ENCODE measurements at regions not wholly inside any gene's neighbourhood (a gene's known extent, or its start where the extent isn't known, plus 50 kb on each side); places are given as distances from the start of the nearest gene placed in this dataset.

- Histone ChIP-seq H3K27me3 (ENCODE audit: insufficient read depth, low read length) (no peaks in the 10 kb centered on the region), H3K4me2 (ENCODE audit: low read length) (no peak overlapping the region), H3K9me3 (ENCODE audit: insufficient read depth, low read depth, low read length) (peaks cover 23% of the 10 kb centered on the region), H3K36me3 (ENCODE audit: insufficient read depth, low read length) (no peaks in the 10 kb centered on the region), H3K9ac (ENCODE audit: low read length) (no peak overlapping the region), H3K4me3 (ENCODE audit: insufficient read depth, low read depth, low read length) (no peak overlapping the region), H3K27ac (ENCODE audit: low read depth, low read length) (no peak overlapping the region), H3K4me1 (ENCODE audit: insufficient read depth, low read length) (no peaks in the 10 kb centered on the region), H4K20me1 (ENCODE audit: insufficient read depth, low read length) (no peaks in the 10 kb centered on the region), H2AFZ (ENCODE audit: low read depth, low read length) (no peak overlapping the region), H3K79me2 (ENCODE audit: insufficient read depth, low read length) (no peaks in the 10 kb centered on the region)
- Mint-ChIP-seq H3K4me3 (ENCODE audit: unreplicated experiment) (no peak overlapping the region), H3K9me3 (ENCODE audit: unreplicated experiment) (peaks cover 19% of the 10 kb centered on the region), H3K27ac (ENCODE audit: unreplicated experiment) (no peak overlapping the region), H3K27me3 (ENCODE audit: low read depth, unreplicated experiment) (no peaks in the 10 kb centered on the region), H3K36me3 (ENCODE audit: low read depth, unreplicated experiment) (peaks cover 4% of the 10 kb centered on the region), H3K4me1 (ENCODE audit: low read depth, unreplicated experiment) (no peaks in the 10 kb centered on the region)
- FAIRE-seq, result no peak
- TF ChIP-seq EZH2 (IDR thresholded peaks at IDR 0.05; ENCODE audit: insufficient read depth, low read length), result no peak
- TF ChIP-seq CTCF (IDR thresholded peaks at IDR 0.05; ENCODE audit: insufficient read depth, low read depth, low read length), result no peak
- DNase-seq (ENCODE audit: low read depth), result no peak
Measured at GRCh38 chr15:25186411-25186810, 231.6 kb downstream of the SNRPN start.

- Histone ChIP-seq H3K9me3 (ENCODE audit: insufficient read depth, low read depth, low read length) (peaks cover 27% of the 10 kb centered on the region), H4K20me1 (ENCODE audit: insufficient read depth, low read length) (no peaks in the 10 kb centered on the region), H2AFZ (ENCODE audit: low read depth, low read length) (no peak overlapping the region), H3K27me3 (ENCODE audit: insufficient read depth, low read length) (no peaks in the 10 kb centered on the region), H3K4me1 (ENCODE audit: insufficient read depth, low read length) (no peaks in the 10 kb centered on the region), H3K4me2 (ENCODE audit: low read length) (no peak overlapping the region), H3K9ac (ENCODE audit: low read length) (no peak overlapping the region), H3K27ac (ENCODE audit: low read depth, low read length) (no peak overlapping the region), H3K36me3 (ENCODE audit: insufficient read depth, low read length) (no peaks in the 10 kb centered on the region), H3K79me2 (ENCODE audit: insufficient read depth, low read length) (no peaks in the 10 kb centered on the region), H3K4me3 (ENCODE audit: insufficient read depth, low read depth, low read length) (no peak overlapping the region)
- peaks cover 24% of the 10 kb centered on the region for H3K9me3 Mint-ChIP-seq (ENCODE audit: unreplicated experiment)
- peaks cover 4% of the 10 kb centered on the region for H3K36me3 Mint-ChIP-seq (ENCODE audit: low read depth, unreplicated experiment)
- no peak overlapping the region for H3K27ac Mint-ChIP-seq (ENCODE audit: unreplicated experiment)
- DNase-seq (ENCODE audit: low read depth) (no peak), FAIRE-seq (no peak)
- H3K4me1 Mint-ChIP-seq (ENCODE audit: low read depth, unreplicated experiment), result no peaks in the 10 kb centered on the region
- TF ChIP-seq EZH2 (IDR thresholded peaks at IDR 0.05; ENCODE audit: insufficient read depth, low read length) (no peak), CTCF (IDR thresholded peaks at IDR 0.05; ENCODE audit: insufficient read depth, low read depth, low read length) (no peak)
- no peak overlapping the region for H3K4me3 Mint-ChIP-seq (ENCODE audit: unreplicated experiment)
- H3K27me3 Mint-ChIP-seq (ENCODE audit: low read depth, unreplicated experiment), result no peaks in the 10 kb centered on the region
Measured at GRCh38 chr15:25186906-25187645, 232.3 kb downstream of the SNRPN start.

GRCh38 chr15:25188051-25188450 is 233.3 kb downstream of the SNRPN start:
- Histone ChIP-seq H3K27ac (ENCODE audit: low read depth, low read length) (no peak overlapping the region), H3K9me3 (ENCODE audit: insufficient read depth, low read depth, low read length) (peaks cover 20% of the 10 kb centered on the region), H3K36me3 (ENCODE audit: insufficient read depth, low read length) (no peaks in the 10 kb centered on the region), H3K4me3 (ENCODE audit: insufficient read depth, low read depth, low read length) (no peak overlapping the region), H3K79me2 (ENCODE audit: insufficient read depth, low read length) (no peaks in the 10 kb centered on the region), H3K9ac (ENCODE audit: low read length) (no peak overlapping the region), H4K20me1 (ENCODE audit: insufficient read depth, low read length) (no peaks in the 10 kb centered on the region), H3K4me1 (ENCODE audit: insufficient read depth, low read length) (no peaks in the 10 kb centered on the region), H3K4me2 (ENCODE audit: low read length) (no peak overlapping the region), H2AFZ (ENCODE audit: low read depth, low read length) (no peak overlapping the region), H3K27me3 (ENCODE audit: insufficient read depth, low read length) (no peaks in the 10 kb centered on the region)
- H3K9me3 Mint-ChIP-seq (ENCODE audit: unreplicated experiment), result peaks cover 24% of the 10 kb centered on the region
- no peaks in the 10 kb centered on the region for H3K27me3 Mint-ChIP-seq (ENCODE audit: low read depth, unreplicated experiment)
- TF ChIP-seq EZH2 (IDR thresholded peaks at IDR 0.05; ENCODE audit: insufficient read depth, low read length) (no peak), CTCF (IDR thresholded peaks at IDR 0.05; ENCODE audit: insufficient read depth, low read depth, low read length) (no peak)
- no peak overlapping the region for H3K4me3 Mint-ChIP-seq (ENCODE audit: unreplicated experiment)
- no peaks in the 10 kb centered on the region for H3K4me1 Mint-ChIP-seq (ENCODE audit: low read depth, unreplicated experiment)
- FAIRE-seq, result no peak
- no peak for DNase-seq (ENCODE audit: low read depth)
- no peak overlapping the region for H3K27ac Mint-ChIP-seq (ENCODE audit: unreplicated experiment)
- peaks cover 4% of the 10 kb centered on the region for H3K36me3 Mint-ChIP-seq (ENCODE audit: low read depth, unreplicated experiment)

Data from astrocyte (in vitro differentiated cells and primary cell).